Testis (tissue), 2 donors: ENCODE measurements at regions not wholly inside any gene's neighbourhood (a gene's known extent, or its start where the extent isn't known, plus 50 kb on each side); places are given as distances from the start of the nearest gene placed in this dataset.

Experiments used
- CTCF ChIP-seq, 3 experiments: fragments of 450-650 bp in 2 of 3; fragments of 200-600 bp in 1 of 3; sonication (generic) in 1 of 3; IDR thresholded peaks; one replicate each; pipeline ENCODE4 v1.5.1; 2016 to 2019; ENCODE audit warnings: antibody characterized with exemption in 3 of 3, mild to moderate bottlenecking in 2 of 3, moderate library complexity in 1 of 3
- POLR2A ChIP-seq: fragments of 450-650 bp; IDR thresholded peaks from one replicate; pipeline ENCODE4 v1.6.1; 2017; ENCODE audit warnings: antibody characterized with exemption, mild to moderate bottlenecking, moderate library complexity

GRCh38 chr10:8874268-8874667, 819.8 kb downstream of the GATA3 start:
- TF ChIP-seq CTCF (IDR thresholded peaks at IDR 0.05) (no peak), POLR2A (no peak)
